Stomach (tissue), 8 donors: ENCODE measurements at regions not wholly inside any gene's neighbourhood (a gene's known extent, or its start where the extent isn't known, plus 50 kb on each side); places are given as distances from the start of the nearest gene placed in this dataset.

ENCODE experiments used
- DNase-seq, 2 donors: peaks; one replicate each; pipeline versions ENCODE4 v3.0.0 to v3.0.0-alpha.2; 2013 to 2019
- H3K27ac ChIP-seq, 5 donors: fragments of 200-600 bp in 4 of 5; sonication (generic) in 4 of 5; one replicate each; pipeline ENCODE4 v1.5.1; 2013 to 2019; ENCODE audit warnings: mild to moderate bottlenecking in 1 of 5, moderate library complexity in 1 of 5
- H3K27me3 ChIP-seq, 3 donors: fragments of 200-600 bp; sonication (generic); one replicate each; pipeline ENCODE4 v1.5.1; 2017 to 2019; ENCODE audit warnings: mixed run types in 1 of 3
- H3K36me3 ChIP-seq, 4 donors: fragments of 200-600 bp; sonication (generic); 1 replicate in 3 of 4; 2 replicates in 1 of 4; pipeline ENCODE4 v1.5.1; 2016 to 2019
- H3K4me1 ChIP-seq, 4 donors: fragments of 200-600 bp; sonication (generic); one replicate each; pipeline ENCODE4 v1.5.1; 2016 to 2019
- H3K4me3 ChIP-seq, 4 donors: fragments of 200-600 bp; sonication (generic) in 3 of 4; one replicate each; pipeline ENCODE4 v1.5.1; 2016 to 2019; ENCODE audit warnings: mild to moderate bottlenecking in 1 of 4
- H3K9me3 ChIP-seq, 4 donors: fragments of 200-600 bp; sonication (generic); one replicate each; pipeline ENCODE4 v1.5.1; 2016 to 2019
- CTCF ChIP-seq, 7 experiments: fragments of 450-650 bp in 4 of 7; fragments of 200-600 bp in 3 of 7; sonication (generic) in 3 of 7; IDR thresholded peaks; one replicate each; pipeline ENCODE4 v1.5.1; 2016 to 2019; ENCODE audit warnings: antibody characterized with exemption in 7 of 7, control low read depth in 2 of 7, mild to moderate bottlenecking in 1 of 7
- EP300 ChIP-seq: sonication (generic); formaldehyde crosslinking; IDR thresholded peaks from one replicate; pipeline ENCODE4 v1.6.1; 2017; ENCODE audit warnings: antibody characterized with exemption
- POLR2A ChIP-seq, 4 donors: fragments of 450-650 bp; IDR thresholded peaks; one replicate each; pipeline ENCODE4 v1.6.1; 2016; ENCODE audit warnings: antibody characterized with exemption in 4 of 4, control low read depth in 2 of 4, mild to moderate bottlenecking in 1 of 4, moderate library complexity in 1 of 4
- POLR2AphosphoS5 ChIP-seq, 3 donors: sonication (generic); formaldehyde crosslinking; IDR thresholded peaks; one replicate each; pipeline ENCODE4 v1.6.1; 2016; ENCODE audit warnings: antibody characterized with exemption in 3 of 3
- WGBS, 5 donors: extraction: QIAGEN DNeasy Blood & Tissue Kit in 3 of 5; methylation state at CpG; one replicate each; pipeline versions ENCODE4 v1.1.5 to v1.1.7; 2013 to 2018; 5-methylcytosine and 5-hydroxymethylcytosine counted together
- intact Hi-C: fragments of 100-400 bp; cut with DNase I; formaldehyde crosslinking; loops from one replicate; pipeline ENCODE4 v1.15.1; 2023; ENCODE audit warnings: low total_unique reads
- donor health status: healthy with polysubstance abuse.
- donor health status: Bipolar disorder and iron deficiency.
- donor health status: healthy.

GRCh38 chr13:44181931-44182330, 191.7 kb upstream of the SERP2 start:
- 72 to 87% (median 80%) methylated on average over 2 of the region's 2 CpGs for WGBS, 5 donors
- no peaks in the 10 kb centered on the region for H3K9me3 ChIP-seq
- DNase-seq: no peak
- intact Hi-C loops: no loop called here
- H3K27me3 ChIP-seq: no peaks in the 10 kb centered on the region
- H3K4me1 ChIP-seq: no peaks in the 10 kb centered on the region
- H3K4me3 ChIP-seq: no peak overlapping the region
- H3K27ac ChIP-seq: no peak overlapping the region
- TF ChIP-seq CTCF (IDR thresholded peaks at IDR 0.05) (no peak), POLR2AphosphoS5 (IDR thresholded peaks at IDR 0.05) (no peak), POLR2A (IDR thresholded peaks at IDR 0.05) (no peak), EP300 (no peak)
- H3K36me3 ChIP-seq: no peaks in the 10 kb centered on the region

GRCh38 chr13:44184740-44185139, 188.9 kb upstream of the SERP2 start:
- Histone ChIP-seq H3K4me1 (no peaks in the 10 kb centered on the region), H3K9me3 (no peaks in the 10 kb centered on the region), H3K36me3 (no peaks in the 10 kb centered on the region), H3K4me3 (no peak overlapping the region), H3K27me3 (no peaks in the 10 kb centered on the region), H3K27ac (no peak overlapping the region)
- intact Hi-C loops: no loop called here
- 33 to 54% (median 38%) methylated on average over 1 of the region's 1 CpG for WGBS, 5 donors
- TF ChIP-seq POLR2AphosphoS5 (IDR thresholded peaks at IDR 0.05) (no peak), EP300 (no peak), CTCF (IDR thresholded peaks at IDR 0.05) (no peak), POLR2A (IDR thresholded peaks at IDR 0.05) (no peak)
- DNase-seq: no peak

- H3K4me3 ChIP-seq: no peak overlapping the region
- no peaks in the 10 kb centered on the region for H3K27me3 ChIP-seq
- DNase-seq: no peak
- 80 to 89% (median 85%) methylated on average over 2 of the region's 2 CpGs for WGBS, 5 donors
- no peaks in the 10 kb centered on the region for H3K36me3 ChIP-seq
- H3K27ac ChIP-seq: no peak overlapping the region
- peaks cover 0 to 19% (median 3%) of the 10 kb centered on the region in 4 donors for H3K4me1 ChIP-seq
- TF ChIP-seq POLR2AphosphoS5 (IDR thresholded peaks at IDR 0.05): no peak
- no peak for TF ChIP-seq CTCF (IDR thresholded peaks at IDR 0.05)
- TF ChIP-seq EP300: no peak
- no peak for TF ChIP-seq POLR2A (IDR thresholded peaks at IDR 0.05)
- intact Hi-C loops: no loop called here
- no peaks in the 10 kb centered on the region for H3K9me3 ChIP-seq
These were observed 185.4 kb upstream of the SERP2 start for GRCh38 chr13:44188257-44188656.

- intact Hi-C loops: no loop called here
These were observed 184.5 kb upstream of the SERP2 start for GRCh38 chr13:44189085-44189484.

More at GRCh38 chr13:44189085-44189484, 184.5 kb upstream of the SERP2 start:
- no peaks in the 10 kb centered on the region for H3K36me3 ChIP-seq
- TF ChIP-seq POLR2A (IDR thresholded peaks at IDR 0.05) (no peak), POLR2AphosphoS5 (IDR thresholded peaks at IDR 0.05) (no peak), CTCF (IDR thresholded peaks at IDR 0.05) (no peak), EP300 (no peak)
- H3K4me1 ChIP-seq: peaks cover 0 to 19% (median 5%) of the 10 kb centered on the region in 4 donors
- no peak overlapping the region for H3K4me3 ChIP-seq
- H3K27me3 ChIP-seq: no peaks in the 10 kb centered on the region
- no peak overlapping the region for H3K27ac ChIP-seq
- DNase-seq: no peak
- 82 to 91% (median 86%) methylated on average over 1 of the region's 1 CpG for WGBS, 5 donors
- no peaks in the 10 kb centered on the region for H3K9me3 ChIP-seq
